GM18517 (cell line): ENCODE measurements at regions not wholly inside any gene's neighbourhood (a gene's known extent, or its start where the extent isn't known, plus 50 kb on each side); places are given as distances from the start of the nearest gene placed in this dataset.

Experiments
- ATAC-seq: cut with Tn5 transposase; IDR thresholded peaks from one replicate; pipeline ENCODE4 v1.9.1; 2021; ENCODE audit warnings: mild to moderate bottlenecking, moderate library complexity; ENCODE audit not compliant: unreplicated experiment

DNA sequence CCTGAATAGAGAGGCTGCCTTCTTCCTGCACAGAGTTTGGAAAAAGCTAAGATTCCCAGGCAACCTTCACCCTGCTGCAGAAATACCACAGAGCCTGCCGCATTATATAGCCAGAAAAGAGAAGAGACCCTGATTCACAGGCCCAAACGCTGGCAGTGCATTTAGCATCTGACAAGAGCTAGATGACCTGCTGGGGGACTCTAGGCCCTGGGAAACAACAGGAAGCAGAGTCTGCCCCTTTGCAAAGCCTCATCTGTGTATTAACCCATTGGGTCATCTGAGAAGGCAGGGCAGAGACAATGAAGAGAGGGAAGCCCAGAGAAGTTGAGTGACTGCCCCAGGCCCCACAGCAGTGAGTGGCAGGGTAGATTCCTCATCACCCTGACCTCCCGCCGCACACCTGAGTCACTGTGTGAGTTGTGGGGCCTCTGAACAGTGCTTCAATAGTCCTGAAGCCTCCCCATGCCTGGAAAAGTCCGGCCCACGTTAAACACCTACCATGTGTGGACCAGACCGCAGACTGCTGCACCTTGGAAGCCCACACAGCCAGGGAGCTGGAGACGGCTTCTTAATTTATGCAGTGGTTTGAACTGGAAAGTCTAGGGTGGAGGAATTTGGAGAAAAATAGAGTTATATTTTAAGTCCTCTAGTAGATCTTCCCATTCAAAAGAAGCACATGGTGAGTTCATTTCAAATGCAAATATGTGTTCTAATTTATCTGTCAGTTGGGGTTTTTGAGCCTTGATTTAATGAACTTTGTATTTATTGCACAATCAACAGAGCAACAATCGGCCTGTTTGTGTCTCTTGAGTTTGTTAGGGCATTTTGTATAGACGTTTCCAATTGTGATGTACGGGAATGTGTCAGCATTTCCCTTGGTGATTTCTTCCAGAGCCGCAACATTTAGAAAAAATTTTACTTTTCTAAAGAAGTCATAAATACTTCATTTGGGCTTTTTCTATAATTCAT lies 80.4 kb upstream of the GPR26 start:
- no peak for ATAC-seq

DNA sequence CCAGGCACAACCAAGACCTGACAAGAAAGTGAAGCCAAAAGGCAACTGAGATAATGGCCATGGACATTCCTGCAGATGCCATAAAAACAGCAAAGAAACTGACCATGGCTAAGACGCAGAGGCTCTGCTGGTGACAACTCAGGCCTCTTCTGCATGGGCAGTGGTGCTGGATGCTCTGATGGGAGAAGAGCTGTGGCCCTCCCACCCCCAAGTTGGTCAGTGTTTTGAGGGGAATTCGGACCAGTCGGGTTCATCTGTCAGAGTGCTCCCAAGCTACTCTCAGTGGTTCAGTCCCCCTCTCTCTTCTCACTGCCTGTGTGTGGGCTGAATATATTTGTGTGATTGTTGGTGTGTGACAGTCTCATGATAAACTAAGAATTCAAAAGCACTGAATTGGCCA lies 79.0 kb upstream of the GPR26 start:
- no peak for ATAC-seq

DNA sequence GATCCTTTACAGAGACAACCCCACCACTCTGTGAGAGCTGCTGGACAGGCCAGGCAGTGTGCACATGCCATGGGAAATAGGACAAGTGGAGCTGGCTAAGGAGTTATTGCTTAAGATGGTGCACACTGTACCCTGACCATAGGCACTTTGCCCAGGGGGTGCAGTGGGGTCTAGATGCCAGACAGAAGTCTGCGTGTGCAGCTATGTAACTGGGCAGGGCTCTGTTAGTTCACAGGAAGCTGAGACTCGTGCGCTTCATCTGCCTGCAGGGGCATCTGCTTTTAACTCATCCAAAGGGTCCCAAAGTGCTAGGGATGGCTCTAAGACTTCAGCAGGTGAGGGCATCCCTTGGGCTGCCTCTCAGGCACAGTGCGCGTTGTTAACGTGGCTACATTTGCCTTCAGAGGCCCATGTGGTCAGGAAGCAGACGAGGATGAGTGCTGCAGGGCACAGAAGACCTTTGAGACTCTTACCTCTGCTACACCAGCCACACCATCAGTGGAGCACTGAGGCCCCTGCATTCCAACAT lies 77.7 kb upstream of the GPR26 start:
- no peak for ATAC-seq

DNA sequence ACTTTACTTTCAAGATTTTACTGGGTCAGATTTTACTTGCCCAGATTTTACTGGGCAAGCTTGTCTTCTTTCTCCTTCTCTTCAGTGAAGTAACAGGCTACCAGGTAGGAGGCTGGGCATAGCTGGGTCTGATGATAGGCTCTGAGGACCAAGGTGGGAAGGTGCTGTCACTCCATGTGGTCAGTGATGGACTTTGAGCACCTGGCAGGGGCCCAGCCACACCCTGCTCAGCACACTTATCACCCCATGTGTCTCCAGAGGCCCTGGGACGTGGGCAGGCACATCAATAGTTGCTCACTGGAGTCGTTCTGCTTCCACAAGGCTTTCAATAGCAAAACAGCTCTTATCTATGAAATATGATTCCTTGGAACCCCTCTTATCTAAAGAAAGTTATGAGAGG lies 70.5 kb upstream of the GPR26 start:
- ATAC-seq: no peak

DNA sequence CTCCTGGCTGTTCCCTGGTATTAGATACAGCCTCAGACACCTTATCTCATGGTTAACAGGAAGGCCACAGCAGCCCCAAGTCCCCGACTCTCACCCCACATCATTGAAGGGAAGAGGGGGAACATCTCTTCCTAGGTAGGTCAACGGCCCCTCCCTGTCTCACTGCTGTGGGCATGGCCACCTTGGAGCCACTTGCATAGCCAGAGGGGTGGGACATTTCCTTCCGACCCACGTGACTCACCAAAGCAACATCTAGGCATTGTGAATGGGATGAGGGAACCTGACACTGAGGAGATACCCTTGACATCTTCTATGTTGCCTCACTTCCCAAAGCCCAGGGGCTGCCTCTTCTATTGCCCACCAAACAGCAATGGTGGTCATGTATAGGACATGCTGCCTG lies 68.5 kb upstream of the GPR26 start:
- no peak for ATAC-seq

DNA sequence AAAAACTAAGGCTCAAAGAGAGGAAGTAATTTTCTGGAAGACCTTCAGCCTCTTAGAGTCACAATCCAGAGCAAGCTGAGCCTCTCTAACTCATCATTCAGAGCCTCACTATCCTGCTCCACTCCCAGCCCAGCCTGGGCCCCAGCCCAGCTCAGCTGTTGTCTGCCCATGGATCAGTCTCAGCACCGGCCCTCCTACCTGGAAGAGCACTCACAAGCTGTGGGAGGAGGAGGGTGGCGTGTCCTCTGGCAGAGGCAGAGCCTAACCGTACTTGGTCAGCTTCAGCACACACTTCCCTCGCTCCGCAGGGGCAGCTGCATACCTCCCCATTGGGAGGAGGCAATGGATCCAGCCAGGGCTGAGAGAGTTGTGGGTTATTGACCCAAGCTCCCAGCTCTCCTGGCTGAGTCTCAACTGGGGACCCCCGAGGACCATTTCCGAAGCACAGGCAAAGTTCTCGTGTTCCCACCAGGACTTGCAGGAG lies 66.7 kb upstream of the GPR26 start:
- ATAC-seq: no peak

DNA sequence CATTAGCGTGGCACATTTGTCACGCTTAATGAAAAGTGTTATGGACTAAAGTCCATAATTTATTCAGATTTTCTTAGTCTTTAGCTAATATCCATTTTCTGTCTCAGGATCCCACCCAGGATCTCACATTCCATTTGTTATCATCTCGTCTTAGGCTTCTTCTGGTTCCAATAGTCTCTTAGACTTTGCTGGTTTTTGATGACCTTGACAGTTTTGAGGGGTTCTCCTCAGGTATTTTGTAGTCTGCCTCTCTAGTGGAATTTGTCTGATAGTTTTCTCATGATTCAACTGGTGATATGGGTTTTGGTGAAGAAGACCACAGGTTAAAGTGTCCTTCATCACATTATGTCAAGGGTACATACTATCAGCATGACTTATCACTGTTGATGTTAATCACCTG lies 66.0 kb upstream of the GPR26 start:
- no peak for ATAC-seq

DNA sequence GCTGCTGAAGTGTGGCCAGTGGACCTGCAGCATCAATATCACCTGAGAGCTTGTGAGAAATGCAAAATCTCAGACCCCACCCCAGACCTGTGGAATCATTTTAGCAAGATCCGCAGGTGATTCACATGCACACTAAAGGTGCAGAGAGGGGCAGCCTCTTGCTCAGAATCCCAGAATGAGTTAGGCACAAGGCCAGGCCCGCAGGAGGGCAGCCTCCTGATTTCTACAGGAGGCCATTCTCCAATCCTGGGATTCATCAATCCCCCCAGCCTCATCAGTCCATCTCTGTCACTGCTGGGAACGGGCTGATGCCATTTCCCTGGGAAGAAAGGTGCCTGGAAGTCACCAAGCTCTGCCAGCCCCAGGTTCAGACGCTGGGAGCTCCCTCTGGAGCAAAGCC lies 63.0 kb upstream of the GPR26 start:
- ATAC-seq: no peak

DNA sequence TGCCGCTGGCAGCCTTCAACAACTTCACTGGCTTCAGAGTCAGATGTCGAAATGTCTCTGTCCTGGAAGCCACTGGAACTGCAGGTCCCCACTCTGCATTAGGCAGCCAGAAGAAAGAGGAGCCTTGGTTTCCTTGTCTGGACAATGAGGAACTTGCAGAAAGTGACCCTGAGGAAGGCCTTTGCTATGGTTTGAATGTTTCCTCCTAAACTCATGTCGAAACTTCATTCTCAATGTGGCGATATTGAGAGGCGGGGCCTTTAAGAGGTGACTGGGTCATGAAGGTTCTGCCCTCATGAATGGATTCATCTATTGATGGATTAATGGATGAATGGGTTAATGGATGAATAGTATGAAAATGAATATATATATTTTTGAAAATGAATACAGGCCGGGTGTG lies 61.6 kb upstream of the GPR26 start:
- ATAC-seq: no peak

DNA sequence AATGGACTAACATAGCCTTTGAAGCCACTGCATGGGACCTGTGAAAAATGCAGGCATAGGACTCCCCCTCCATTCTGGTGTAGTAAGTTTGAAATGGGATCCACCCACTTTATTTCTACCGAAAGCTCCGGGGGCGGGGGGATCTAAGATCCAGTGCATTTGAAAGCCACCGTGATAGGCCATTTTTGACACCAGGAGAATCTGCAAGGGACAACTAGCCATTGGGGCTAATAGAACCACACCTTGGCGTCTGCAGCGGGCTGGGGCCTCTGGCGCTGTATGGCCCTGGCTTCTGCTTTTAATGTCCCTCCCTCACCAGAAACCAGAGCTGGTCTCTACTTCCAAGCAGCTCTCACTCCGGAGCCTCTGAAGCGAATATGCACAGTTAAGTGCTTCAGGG lies 60.1 kb upstream of the GPR26 start:
- ATAC-seq: no peak

DNA sequence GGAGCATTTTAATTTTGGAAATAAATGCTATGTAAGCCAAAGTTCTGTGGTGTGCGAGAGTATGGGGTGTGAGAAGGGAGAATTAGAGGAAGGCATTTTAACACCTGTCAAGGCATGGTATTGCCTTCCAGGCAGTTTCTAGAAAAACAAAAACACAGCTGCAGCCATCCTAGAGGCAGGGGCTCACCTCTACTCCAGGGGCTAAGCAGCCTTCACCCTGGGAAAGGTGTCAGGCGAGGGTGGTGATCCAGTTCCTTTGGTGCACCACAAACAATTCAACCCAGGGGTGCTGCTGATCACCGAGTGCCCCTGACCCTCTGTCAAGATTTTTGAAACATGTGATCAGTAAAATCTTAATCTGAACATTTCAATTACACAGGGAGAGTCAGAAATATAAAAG lies 59.2 kb upstream of the GPR26 start:
- no peak for ATAC-seq

DNA sequence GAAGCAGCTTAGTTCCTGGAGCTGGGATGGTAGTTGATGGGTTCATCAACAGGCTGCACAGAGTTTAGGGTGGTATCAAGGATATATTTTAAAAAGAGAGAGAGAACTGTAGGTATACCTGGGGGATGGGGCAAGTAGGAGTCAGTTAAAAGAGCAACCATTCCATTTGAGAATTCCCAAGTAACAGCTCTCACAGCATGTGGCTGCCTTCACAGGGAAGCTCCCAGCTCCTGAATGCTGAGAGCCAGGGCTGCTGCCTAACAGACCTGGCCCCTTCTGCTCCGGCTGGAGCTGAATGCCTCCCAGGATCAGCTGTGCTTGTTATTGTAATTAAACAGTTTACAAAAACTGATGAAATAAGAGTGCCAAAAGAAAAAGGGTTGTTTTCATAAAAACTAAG lies 58.8 kb upstream of the GPR26 start:
- ATAC-seq: no peak

DNA sequence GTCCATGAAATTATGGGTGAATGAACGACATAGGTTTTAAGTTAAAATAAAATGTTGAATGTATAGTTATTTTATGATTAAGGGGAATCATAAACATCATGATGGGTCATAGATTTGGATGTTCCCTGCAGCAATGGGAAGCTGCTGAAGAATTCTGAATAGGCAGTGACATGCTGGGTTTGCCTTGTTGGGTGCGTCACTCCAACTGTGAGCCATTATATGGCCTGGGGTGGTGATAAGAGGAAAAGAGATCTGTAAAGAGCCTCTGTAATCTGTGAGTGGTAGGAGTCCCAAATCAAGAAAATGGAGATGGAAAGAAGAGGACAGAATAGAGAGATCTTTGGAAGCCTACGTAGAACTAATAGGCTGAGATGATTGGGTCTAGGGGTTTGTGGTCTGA lies 58.1 kb upstream of the GPR26 start:
- no peak for ATAC-seq

DNA sequence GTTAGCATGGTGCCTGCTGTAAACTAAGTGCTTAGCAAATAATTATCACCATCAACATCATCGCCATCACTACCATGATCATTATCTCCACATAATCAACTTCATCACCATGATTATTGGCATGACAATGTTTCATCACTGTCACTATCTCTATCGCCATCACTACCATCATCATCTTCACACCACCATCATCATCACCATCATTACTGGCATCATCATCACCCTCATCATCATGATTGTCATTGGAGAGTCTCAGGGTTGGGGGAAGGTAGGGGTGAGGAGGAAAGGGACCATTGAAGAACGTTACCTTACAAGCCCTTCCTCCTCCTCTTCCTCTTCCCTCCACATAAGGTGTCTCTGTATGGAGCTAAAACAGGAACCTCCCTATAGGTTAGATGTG lies 54.9 kb upstream of the GPR26 start:
- no peak for ATAC-seq

DNA sequence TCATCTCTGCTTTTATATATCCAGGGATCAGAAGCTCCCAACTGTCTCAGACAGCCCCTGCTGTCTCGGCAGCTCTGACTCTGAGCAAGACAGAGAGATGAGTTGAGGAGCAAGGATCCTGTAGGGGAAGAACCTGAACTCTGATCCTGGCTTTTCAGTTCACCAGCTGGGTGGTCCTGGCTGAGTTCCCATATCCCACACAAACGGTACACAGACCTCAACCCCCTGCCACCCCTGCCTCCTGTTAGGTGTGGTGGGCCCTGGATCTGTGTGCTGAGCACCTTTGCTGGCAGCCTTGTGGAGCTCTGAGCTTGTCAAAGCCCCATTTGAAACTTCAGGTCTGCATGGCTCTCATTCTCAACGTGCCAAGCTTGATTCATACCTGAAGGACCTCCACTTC lies 54.3 kb upstream of the GPR26 start:
- ATAC-seq: no peak

DNA sequence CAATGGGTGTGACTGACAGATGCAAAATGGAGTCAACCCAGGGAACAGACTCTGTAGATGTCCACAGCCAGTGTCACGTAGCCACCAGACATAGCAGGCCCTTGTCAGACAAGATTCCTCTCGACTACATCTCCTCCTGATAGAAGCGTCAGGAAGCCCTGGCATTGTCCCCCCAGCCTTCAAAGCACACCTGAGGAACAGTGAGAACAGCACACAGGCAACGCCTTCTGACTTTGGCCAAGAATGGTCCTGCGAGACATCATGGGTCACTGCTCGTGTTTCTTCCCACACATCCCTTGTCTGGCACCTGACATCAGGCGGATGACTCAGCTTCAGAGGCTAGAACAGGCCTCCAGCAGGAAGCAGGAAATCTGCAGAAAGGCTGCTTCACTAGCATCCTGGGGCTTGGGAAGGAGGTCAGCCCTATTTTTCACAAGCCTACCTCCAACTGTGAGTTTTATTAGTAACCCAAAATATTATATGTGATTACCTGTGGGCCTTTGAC lies 52.8 kb upstream of the GPR26 start:
- no peak for ATAC-seq

DNA sequence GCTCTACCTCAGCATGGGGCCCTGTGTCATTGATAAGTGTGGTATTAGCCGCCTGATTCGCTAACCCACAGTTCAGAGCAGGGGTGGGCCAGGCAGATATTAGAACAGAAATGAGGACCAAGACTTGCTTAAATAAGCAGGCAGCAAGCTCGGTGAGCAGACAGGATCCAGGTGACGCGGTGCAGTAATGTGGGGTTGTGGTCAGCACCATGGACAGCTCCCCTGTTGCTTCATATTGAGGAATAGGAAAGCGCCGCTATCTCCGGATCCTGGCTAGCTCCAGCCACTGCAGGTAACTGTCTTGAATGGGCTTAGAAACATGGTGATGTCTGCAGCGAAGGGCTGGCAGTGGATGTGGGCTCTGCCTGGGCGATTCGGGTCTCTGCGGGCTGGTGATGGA lies 51.3 kb upstream of the GPR26 start:
- no peak for ATAC-seq
